ENCODE measurements at regions not wholly inside any gene's neighbourhood (a gene's known extent, or its start where the extent isn't known, plus 50 kb on each side); places are given as distances from the start of the nearest gene placed in this dataset.
"Not testable (repeated sequence)": the region's sequence is repeated elsewhere in the genome, so short reads cannot be mapped to it uniquely, and the experiment has no call there.

GRCh38 chr16:9663588-9663987 lies 518.6 kb downstream of the GRIN2A start:
- Mint-ChIP-seq H3K4me1 (no peaks in the 10 kb centered on the region), H3K27me3 (peaks cover 0 to 12% (median 3%) of the 10 kb centered on the region in 5 donors), H3K27ac (no peak overlapping the region), H3K9me3 (peaks cover 3 to 17% (median 6%) of the 10 kb centered on the region in 11 donors), H3K36me3 (no peaks in the 10 kb centered on the region), H3K4me3 (no peak overlapping the region)
- intact Hi-C loops (cut with micrococcal nuclease), result no loop called here
- CTCF ChIA-PET, result no interaction called here
- ATAC-seq, result no peak
- no peaks in the 10 kb centered on the region for H3K9me3 ChIP-seq (ENCODE audit: control insufficient read depth in 2 of 3, low read length in 3 of 3)
- POLR2A ChIA-PET, result no interaction called here
- no peaks in the 10 kb centered on the region for H3K36me3 ChIP-seq (ENCODE audit: control insufficient read depth in 2 of 3, insufficient read depth in 3 of 3, low read length in 3 of 3)
- no peaks in the 10 kb centered on the region for H3K27me3 ChIP-seq (ENCODE audit: control insufficient read depth in 2 of 2, insufficient read depth in 2 of 2, low read length in 2 of 2)
- H3K4me3 ChIP-seq (ENCODE audit: low read length), result no peak overlapping the region
- no peak overlapping the region for H3K27ac ChIP-seq (ENCODE audit: low read depth, low read length)
- no peaks in the 10 kb centered on the region for H3K4me1 ChIP-seq (ENCODE audit: control insufficient read depth in 2 of 2, insufficient read depth in 2 of 2, low read length in 2 of 2)
- no peak for DNase-seq

- Histone ChIP-seq H3K27me3 (ENCODE audit: control insufficient read depth in 2 of 2, insufficient read depth in 2 of 2, low read length in 2 of 2) (no peaks in the 10 kb centered on the region), H3K27ac (ENCODE audit: low read depth, low read length) (no peak overlapping the region), H3K9me3 (ENCODE audit: control insufficient read depth in 2 of 3, low read length in 3 of 3) (no peaks in the 10 kb centered on the region), H3K36me3 (ENCODE audit: control insufficient read depth in 2 of 3, insufficient read depth in 3 of 3, low read length in 3 of 3) (no peaks in the 10 kb centered on the region), H3K4me3 (ENCODE audit: low read length) (no peak overlapping the region), H3K4me1 (ENCODE audit: control insufficient read depth in 2 of 2, insufficient read depth in 2 of 2, low read length in 2 of 2) (no peaks in the 10 kb centered on the region)
- H3K4me1 Mint-ChIP-seq, result no peaks in the 10 kb centered on the region
- no peak for DNase-seq
- peaks cover 0 to 12% (median 3%) of the 10 kb centered on the region in 5 donors for H3K27me3 Mint-ChIP-seq
- no peak overlapping the region for H3K27ac Mint-ChIP-seq
- no peak overlapping the region for H3K4me3 Mint-ChIP-seq
- intact Hi-C loops (cut with micrococcal nuclease), result no loop called here
- ChIA-PET CTCF (no interaction called here), POLR2A (interaction anchor here (0.6 kb wide), 1 partner anchor 21 kb away, joined by 4 read pairs; no protein-coding TSS in a partner anchor)
- peaks cover 0 to 12% (median 5%) of the 10 kb centered on the region in 11 donors for H3K9me3 Mint-ChIP-seq
- no peak for ATAC-seq
- no peaks in the 10 kb centered on the region for H3K36me3 Mint-ChIP-seq
Measured at GRCh38 chr16:9665851-9666271, 516.4 kb downstream of the GRIN2A start.

- ChIA-PET POLR2A (no interaction called here), CTCF (no interaction called here)
- Histone ChIP-seq H3K4me3 (ENCODE audit: low read length) (no peak overlapping the region), H3K36me3 (ENCODE audit: control insufficient read depth in 2 of 3, insufficient read depth in 3 of 3, low read length in 3 of 3) (no peaks in the 10 kb centered on the region), H3K9me3 (ENCODE audit: control insufficient read depth in 2 of 3, low read length in 3 of 3) (no peaks in the 10 kb centered on the region), H3K27me3 (ENCODE audit: control insufficient read depth in 2 of 2, insufficient read depth in 2 of 2, low read length in 2 of 2) (no peaks in the 10 kb centered on the region), H3K4me1 (ENCODE audit: control insufficient read depth in 2 of 2, insufficient read depth in 2 of 2, low read length in 2 of 2) (no peaks in the 10 kb centered on the region), H3K27ac (ENCODE audit: low read depth, low read length) (no peak overlapping the region)
- Mint-ChIP-seq H3K4me1 (no peaks in the 10 kb centered on the region), H3K9me3 (peaks cover 0 to 12% (median 5%) of the 10 kb centered on the region in 11 donors), H3K36me3 (no peaks in the 10 kb centered on the region), H3K4me3 (no peak overlapping the region), H3K27ac (no peak overlapping the region), H3K27me3 (peaks cover 0 to 12% (median 3%) of the 10 kb centered on the region in 5 donors)
- intact Hi-C loops (cut with micrococcal nuclease), result no loop called here
- no peak for DNase-seq
- no peak for ATAC-seq
Measured at GRCh38 chr16:9666834-9667480, 515.3 kb downstream of the GRIN2A start.

- no peaks in the 10 kb centered on the region for H3K4me1 Mint-ChIP-seq
- intact Hi-C loops (cut with micrococcal nuclease), result no loop called here
- no peaks in the 10 kb centered on the region for H3K36me3 Mint-ChIP-seq
- no peak overlapping the region for H3K27ac Mint-ChIP-seq
- H3K9me3 Mint-ChIP-seq, result peaks cover 0 to 10% (median 3%) of the 10 kb centered on the region in 11 donors
- H3K4me3 Mint-ChIP-seq, result no peak overlapping the region
- no peaks in the 10 kb centered on the region for H3K36me3 ChIP-seq (ENCODE audit: control insufficient read depth in 2 of 3, insufficient read depth in 3 of 3, low read length in 3 of 3)
- no peaks in the 10 kb centered on the region for H3K4me1 ChIP-seq (ENCODE audit: control insufficient read depth in 2 of 2, insufficient read depth in 2 of 2, low read length in 2 of 2)
- H3K27ac ChIP-seq (ENCODE audit: low read depth, low read length), result no peak overlapping the region
- peaks cover 0 to 12% (median 4%) of the 10 kb centered on the region in 5 donors for H3K27me3 Mint-ChIP-seq
- ATAC-seq (no peak), DNase-seq (no peak)
- H3K27me3 ChIP-seq (ENCODE audit: control insufficient read depth in 2 of 2, insufficient read depth in 2 of 2, low read length in 2 of 2), result no peaks in the 10 kb centered on the region
- POLR2A ChIA-PET, result no interaction called here
- H3K9me3 ChIP-seq (ENCODE audit: control insufficient read depth in 2 of 3, low read length in 3 of 3), result no peaks in the 10 kb centered on the region
- H3K4me3 ChIP-seq (ENCODE audit: low read length), result no peak overlapping the region
- CTCF ChIA-PET, result no interaction called here
Measured at GRCh38 chr16:9670033-9670432, 512.2 kb downstream of the GRIN2A start.

GRCh38 chr16:9670616-9671015 lies 511.6 kb downstream of the GRIN2A start:
- H3K36me3 Mint-ChIP-seq, POLR2A ChIA-PET: not testable (repeated sequence)

GRCh38 chr16:9676560-9677300 lies 505.5 kb downstream of the GRIN2A start:
- H3K4me3 Mint-ChIP-seq; CTCF ChIA-PET; H3K4me1 Mint-ChIP-seq; H3K9me3 ChIP-seq (ENCODE audit: control insufficient read depth in 2 of 3, low read length in 3 of 3); H3K27ac ChIP-seq (ENCODE audit: low read depth, low read length); H3K4me1 ChIP-seq (ENCODE audit: control insufficient read depth in 2 of 2, insufficient read depth in 2 of 2, low read length in 2 of 2); POLR2A ChIA-PET; intact Hi-C loops (cut with micrococcal nuclease); H3K4me3 ChIP-seq (ENCODE audit: low read length); DNase-seq; H3K27ac Mint-ChIP-seq; ATAC-seq; H3K36me3 ChIP-seq (ENCODE audit: control insufficient read depth in 2 of 3, insufficient read depth in 3 of 3, low read length in 3 of 3); H3K9me3 Mint-ChIP-seq; H3K27me3 ChIP-seq (ENCODE audit: control insufficient read depth in 2 of 2, insufficient read depth in 2 of 2, low read length in 2 of 2); H3K36me3 Mint-ChIP-seq: not testable (repeated sequence)
- peaks cover 0 to 18% (median 5%) of the 10 kb centered on the region in 5 donors for H3K27me3 Mint-ChIP-seq

More at GRCh38 chr16:9670616-9671015, 511.6 kb downstream of the GRIN2A start:
- H3K4me1 ChIP-seq (ENCODE audit: control insufficient read depth in 2 of 2, insufficient read depth in 2 of 2, low read length in 2 of 2); H3K27me3 ChIP-seq (ENCODE audit: control insufficient read depth in 2 of 2, insufficient read depth in 2 of 2, low read length in 2 of 2); intact Hi-C loops (cut with micrococcal nuclease); H3K27ac Mint-ChIP-seq; ATAC-seq; H3K36me3 ChIP-seq (ENCODE audit: control insufficient read depth in 2 of 3, insufficient read depth in 3 of 3, low read length in 3 of 3); H3K4me3 ChIP-seq (ENCODE audit: low read length); H3K4me3 Mint-ChIP-seq; H3K4me1 Mint-ChIP-seq; H3K9me3 ChIP-seq (ENCODE audit: control insufficient read depth in 2 of 3, low read length in 3 of 3); H3K27ac ChIP-seq (ENCODE audit: low read depth, low read length); DNase-seq; CTCF ChIA-PET: not testable (repeated sequence)
- peaks cover 0 to 10% (median 2%) of the 10 kb centered on the region in 11 donors for H3K9me3 Mint-ChIP-seq
- peaks cover 0 to 18% (median 8%) of the 10 kb centered on the region in 5 donors for H3K27me3 Mint-ChIP-seq

- CTCF ChIA-PET, result no interaction called here
Measured at GRCh38 chr16:9677301-9677653, 505.0 kb downstream of the GRIN2A start.

More at GRCh38 chr16:9677301-9677653, 505.0 kb downstream of the GRIN2A start:
- DNase-seq (no peak), ATAC-seq (no peak)
- H3K4me1 ChIP-seq (ENCODE audit: control insufficient read depth in 2 of 2, insufficient read depth in 2 of 2, low read length in 2 of 2), result no peaks in the 10 kb centered on the region
- peaks cover 0 to 6% (median 0%) of the 10 kb centered on the region in 11 donors for H3K9me3 Mint-ChIP-seq
- H3K36me3 Mint-ChIP-seq, result no peaks in the 10 kb centered on the region
- peaks cover 0 to 18% (median 5%) of the 10 kb centered on the region in 5 donors for H3K27me3 Mint-ChIP-seq
- intact Hi-C loops (cut with micrococcal nuclease), result no loop called here
- no peak overlapping the region for H3K4me3 ChIP-seq (ENCODE audit: low read length)
- no peak overlapping the region for H3K27ac Mint-ChIP-seq
- no peaks in the 10 kb centered on the region for H3K36me3 ChIP-seq (ENCODE audit: control insufficient read depth in 2 of 3, insufficient read depth in 3 of 3, low read length in 3 of 3)
- no peaks in the 10 kb centered on the region for H3K27me3 ChIP-seq (ENCODE audit: control insufficient read depth in 2 of 2, insufficient read depth in 2 of 2, low read length in 2 of 2)
- H3K9me3 ChIP-seq (ENCODE audit: control insufficient read depth in 2 of 3, low read length in 3 of 3), result no peaks in the 10 kb centered on the region
- no peak overlapping the region for H3K27ac ChIP-seq (ENCODE audit: low read depth, low read length)
- POLR2A ChIA-PET, result no interaction called here
- no peak overlapping the region for H3K4me3 Mint-ChIP-seq
- peaks cover 0 to 1% (median 0%) of the 10 kb centered on the region in 7 donors for H3K4me1 Mint-ChIP-seq
